HG03432 (cell line): ENCODE measurements at regions not wholly inside any gene's neighbourhood (a gene's known extent, or its start where the extent isn't known, plus 50 kb on each side); places are given as distances from the start of the nearest gene placed in this dataset.
A peak's percentile ranks its signal among the peaks of the same experiment; 100 is the strongest.

Experiments used
- ATAC-seq: cut with Tn5 transposase; IDR thresholded peaks from one replicate; pipeline ENCODE4 v1.9.1; 2021; ENCODE audit warnings: mild to moderate bottlenecking, moderate library complexity; ENCODE audit not compliant: unreplicated experiment

GRCh38 chr10:107914450-107915214 lies 750.1 kb upstream of the SORCS1 start:
- ATAC-seq: no peak

GRCh38 chr10:107913317-107914294 lies 749.1 kb upstream of the SORCS1 start:
- no peak for ATAC-seq

GRCh38 chr10:107901076-107901475 lies 736.6 kb upstream of the SORCS1 start:
- ATAC-seq: no peak

GRCh38 chr10:107900131-107900530 lies 735.6 kb upstream of the SORCS1 start:
- no peak for ATAC-seq

- ATAC-seq: no peak
Observed at GRCh38 chr10:107899502-107900062, 735.1 kb upstream of the SORCS1 start.

- no peak for ATAC-seq
Observed at GRCh38 chr10:107899075-107899474, 734.6 kb upstream of the SORCS1 start.

- no peak for ATAC-seq
Observed at GRCh38 chr10:107898392-107898791, 733.9 kb upstream of the SORCS1 start.

GRCh38 chr10:107894516-107894915 lies 730.0 kb upstream of the SORCS1 start:
- ATAC-seq: no peak

- ATAC-seq: no peak
Observed at GRCh38 chr10:107889105-107889504, 724.6 kb upstream of the SORCS1 start.

- no peak for ATAC-seq
Observed at GRCh38 chr10:107880185-107880584, 715.7 kb upstream of the SORCS1 start.

- ATAC-seq: no peak
Observed at GRCh38 chr10:107873007-107873406, 708.5 kb upstream of the SORCS1 start.

GRCh38 chr10:107865691-107866090 lies 701.2 kb upstream of the SORCS1 start:
- no peak for ATAC-seq

GRCh38 chr10:107859065-107859464 lies 694.6 kb upstream of the SORCS1 start:
- ATAC-seq: no peak

GRCh38 chr10:107856047-107856315 lies 691.5 kb upstream of the SORCS1 start:
- ATAC-seq: no peak

- no peak for ATAC-seq
Observed at GRCh38 chr10:107855301-107856046, 691.0 kb upstream of the SORCS1 start.

- ATAC-seq: no peak
Observed at GRCh38 chr10:107848726-107849360, 684.3 kb upstream of the SORCS1 start.

- ATAC-seq: peak; percentile 74
Observed at GRCh38 chr10:107847620-107848019, 683.1 kb upstream of the SORCS1 start.

GRCh38 chr10:107834706-107835105 lies 670.2 kb upstream of the SORCS1 start:
- ATAC-seq: no peak

GRCh38 chr10:107831772-107832171 lies 667.3 kb upstream of the SORCS1 start:
- ATAC-seq: no peak

GRCh38 chr10:107829161-107829560 lies 664.7 kb upstream of the SORCS1 start:
- ATAC-seq: no peak

GRCh38 chr10:107826171-107826570 lies 661.7 kb upstream of the SORCS1 start:
- ATAC-seq: no peak
